ENCODE measurements at regions not wholly inside any gene's neighbourhood (a gene's known extent, or its start where the extent isn't known, plus 50 kb on each side); places are given as distances from the start of the nearest gene placed in this dataset.

DNA sequence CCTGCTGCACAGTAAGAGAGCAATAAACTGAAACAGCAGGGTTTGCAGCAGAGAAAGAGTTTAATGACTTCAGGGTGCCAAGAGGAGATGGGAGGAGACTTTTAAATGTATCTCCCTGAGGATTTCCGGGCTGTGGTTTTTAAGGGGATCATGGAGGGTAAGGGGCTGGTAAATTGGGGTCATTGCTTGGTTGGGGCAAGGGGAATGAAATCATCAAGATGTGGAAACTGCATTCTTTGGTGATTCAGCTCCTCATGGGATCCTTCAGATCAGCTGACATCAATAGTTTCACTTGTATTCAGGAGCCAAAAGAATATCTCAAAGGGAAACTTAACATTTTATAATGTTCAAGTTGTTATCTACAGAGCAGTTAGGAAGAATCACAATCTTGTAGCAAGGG, 174.3 kb upstream of the ANXA10 start:
- TF ChIP-seq POLR2AphosphoS5 (IDR thresholded peaks at IDR 0.05; ENCODE audit: low read depth, low read length), result no peak
- TF ChIP-seq POLR2A (IDR thresholded peaks at IDR 0.05; ENCODE audit: low read depth, low read length), result no peak
- TF ChIP-seq TAF1 (IDR thresholded peaks at IDR 0.05; ENCODE audit: borderline replicate concordance, low read depth, low read length), result no peak

Measured in GM12892 (cell line).